HFFc6 (cell line): ENCODE measurements at regions not wholly inside any gene's neighbourhood (a gene's known extent, or its start where the extent isn't known, plus 50 kb on each side); places are given as distances from the start of the nearest gene placed in this dataset.

Experiments used
- DNase-seq: peaks from one replicate; pipeline ENCODE4 v3.0.0-alpha.2; 2018
- H3K27ac Mint-ChIP-seq: 2 replicates; pipeline ENCODE4 v1.8.0; 2020; ENCODE audit warnings: mild to moderate bottlenecking, mixed read lengths
- H3K27me3 Mint-ChIP-seq: 2 replicates; pipeline ENCODE4 v1.8.0; 2021; ENCODE audit warnings: mild to moderate bottlenecking, moderate library complexity, mixed read lengths; ENCODE audit not compliant: insufficient read depth
- H3K36me3 Mint-ChIP-seq: 2 replicates; pipeline ENCODE4 v1.8.0; 2021; ENCODE audit warnings: low read depth, mixed read lengths
- H3K4me1 Mint-ChIP-seq: 2 replicates; pipeline ENCODE4 v1.8.0; 2020; ENCODE audit warnings: low read depth, mixed read lengths
- H3K4me3 Mint-ChIP-seq: 2 replicates; pipeline ENCODE4 v1.8.0; 2020; ENCODE audit warnings: mild to moderate bottlenecking, moderate library complexity, mixed read lengths
- H3K9me3 Mint-ChIP-seq: 2 replicates; pipeline ENCODE4 v1.8.0; 2020; ENCODE audit warnings: mild to moderate bottlenecking, mixed read lengths
- TF ChIP-seq, protein P1 (sequence below): fragments of 200-600 bp; sonication (generic); IDR thresholded peaks from 2 replicates; pipeline ENCODE4 v1.5.0; 2021; ENCODE audit warnings: antibody characterized with exemption, mild to moderate bottlenecking

DNA sequence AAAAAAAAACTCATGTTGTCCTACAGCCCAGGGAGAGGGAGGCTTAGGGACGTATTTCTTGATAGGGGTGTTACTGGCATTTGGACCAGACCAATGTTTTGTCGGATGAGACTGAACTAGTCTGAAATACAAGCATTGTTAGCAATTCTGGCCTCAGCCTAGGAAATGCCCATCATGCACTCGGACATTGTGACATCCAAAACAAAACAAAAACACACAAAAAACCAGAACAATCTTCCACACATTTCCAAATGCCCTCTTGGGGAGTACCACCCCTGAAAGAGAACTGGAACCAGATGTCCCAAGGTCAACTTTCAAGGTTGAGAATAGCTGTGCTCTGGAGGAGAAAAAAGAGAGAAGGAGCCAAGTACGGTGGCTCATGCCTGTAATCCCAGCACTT, 299.1 kb upstream of the JARID2 start:
- no peaks in the 10 kb centered on the region for H3K9me3 Mint-ChIP-seq
- TF ChIP-seq, protein P1, sequence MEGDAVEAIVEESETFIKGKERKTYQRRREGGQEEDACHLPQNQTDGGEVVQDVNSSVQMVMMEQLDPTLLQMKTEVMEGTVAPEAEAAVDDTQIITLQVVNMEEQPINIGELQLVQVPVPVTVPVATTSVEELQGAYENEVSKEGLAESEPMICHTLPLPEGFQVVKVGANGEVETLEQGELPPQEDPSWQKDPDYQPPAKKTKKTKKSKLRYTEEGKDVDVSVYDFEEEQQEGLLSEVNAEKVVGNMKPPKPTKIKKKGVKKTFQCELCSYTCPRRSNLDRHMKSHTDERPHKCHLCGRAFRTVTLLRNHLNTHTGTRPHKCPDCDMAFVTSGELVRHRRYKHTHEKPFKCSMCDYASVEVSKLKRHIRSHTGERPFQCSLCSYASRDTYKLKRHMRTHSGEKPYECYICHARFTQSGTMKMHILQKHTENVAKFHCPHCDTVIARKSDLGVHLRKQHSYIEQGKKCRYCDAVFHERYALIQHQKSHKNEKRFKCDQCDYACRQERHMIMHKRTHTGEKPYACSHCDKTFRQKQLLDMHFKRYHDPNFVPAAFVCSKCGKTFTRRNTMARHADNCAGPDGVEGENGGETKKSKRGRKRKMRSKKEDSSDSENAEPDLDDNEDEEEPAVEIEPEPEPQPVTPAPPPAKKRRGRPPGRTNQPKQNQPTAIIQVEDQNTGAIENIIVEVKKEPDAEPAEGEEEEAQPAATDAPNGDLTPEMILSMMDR, result no peak
- H3K4me1 Mint-ChIP-seq, result no peaks in the 10 kb centered on the region
- H3K4me3 Mint-ChIP-seq, result no peak overlapping the region
- H3K36me3 Mint-ChIP-seq, result no peaks in the 10 kb centered on the region
- peaks cover 12% of the 10 kb centered on the region for H3K27me3 Mint-ChIP-seq
- DNase-seq, result no peak
- H3K27ac Mint-ChIP-seq, result no peak overlapping the region

GRCh38 chr6:14948586-14949245, 297.2 kb upstream of the JARID2 start:
- no peaks in the 10 kb centered on the region for H3K4me1 Mint-ChIP-seq
- TF ChIP-seq, protein P1, result no peak
- DNase-seq, result no peak
- H3K27me3 Mint-ChIP-seq, result peaks cover 12% of the 10 kb centered on the region
- H3K36me3 Mint-ChIP-seq, result no peaks in the 10 kb centered on the region
- H3K4me3 Mint-ChIP-seq, result no peak overlapping the region
- no peak overlapping the region for H3K27ac Mint-ChIP-seq
- no peaks in the 10 kb centered on the region for H3K9me3 Mint-ChIP-seq

DNA sequence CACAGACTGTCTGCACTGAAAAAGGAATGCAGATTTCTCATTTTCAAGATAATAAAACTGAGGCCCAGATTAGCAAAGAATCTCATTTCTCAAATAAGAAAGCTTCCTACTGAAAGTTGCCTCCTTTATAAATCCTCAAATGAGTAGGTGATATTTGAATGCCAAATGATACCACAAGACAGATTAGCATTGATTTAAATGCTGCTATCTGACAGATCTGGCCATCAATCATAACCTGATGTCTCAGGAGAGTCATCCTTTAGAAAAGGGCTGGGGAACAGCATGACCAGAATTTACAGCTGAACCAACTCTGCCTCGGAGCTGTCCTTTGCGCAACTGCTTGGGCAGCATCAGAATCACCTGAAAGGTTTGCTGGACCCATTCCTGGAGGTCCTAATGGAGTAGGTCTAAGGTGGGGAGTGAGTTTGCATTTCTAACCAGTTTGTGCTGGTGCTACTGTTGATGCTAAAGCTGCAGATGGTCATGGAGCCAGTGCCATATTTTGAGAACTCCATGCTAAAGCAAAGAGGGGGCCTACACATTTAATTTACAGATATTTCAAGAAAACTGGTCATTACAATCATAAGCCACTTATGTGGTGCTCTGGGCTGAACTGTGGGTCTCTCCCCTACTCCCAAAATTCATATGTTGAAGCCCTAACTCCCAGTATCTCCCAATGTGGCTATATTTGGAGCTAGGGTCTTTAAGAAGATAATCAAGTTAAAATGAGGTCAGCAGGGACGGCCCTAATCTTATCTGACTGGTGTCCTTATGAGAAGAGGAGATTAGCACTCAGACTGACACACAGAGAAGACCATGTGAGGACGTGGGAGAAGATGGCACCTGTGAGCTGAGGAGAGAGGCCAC, 295.5 kb upstream of the JARID2 start:
- TF ChIP-seq, protein P1, result no peak
- DNase-seq, result no peak
- no peak overlapping the region for H3K27ac Mint-ChIP-seq
- no peaks in the 10 kb centered on the region for H3K36me3 Mint-ChIP-seq
- peaks cover 6% of the 10 kb centered on the region for H3K9me3 Mint-ChIP-seq
- no peaks in the 10 kb centered on the region for H3K4me1 Mint-ChIP-seq
- H3K4me3 Mint-ChIP-seq, result no peak overlapping the region
- H3K27me3 Mint-ChIP-seq, result peaks cover 3% of the 10 kb centered on the region

GRCh38 chr6:14950970-14951276, 294.9 kb upstream of the JARID2 start:
- H3K4me3 Mint-ChIP-seq, result no peak overlapping the region
- TF ChIP-seq, protein P1, result no peak
- H3K27me3 Mint-ChIP-seq, result peaks cover 3% of the 10 kb centered on the region
- no peaks in the 10 kb centered on the region for H3K36me3 Mint-ChIP-seq
- H3K4me1 Mint-ChIP-seq, result no peaks in the 10 kb centered on the region
- no peak overlapping the region for H3K27ac Mint-ChIP-seq
- H3K9me3 Mint-ChIP-seq, result peaks cover 6% of the 10 kb centered on the region
- DNase-seq, result no peak

- Mint-ChIP-seq H3K4me1 (no peaks in the 10 kb centered on the region), H3K4me3 (no peak overlapping the region), H3K9me3 (peaks cover 11% of the 10 kb centered on the region), H3K27me3 (peaks cover 3% of the 10 kb centered on the region), H3K27ac (no peak overlapping the region), H3K36me3 (peaks cover 4% of the 10 kb centered on the region; the same call in 1 of the 2 replicates)
- TF ChIP-seq, protein P1, result no peak
- no peak for DNase-seq
Measured at GRCh38 chr6:14951704-14952103, 294.2 kb upstream of the JARID2 start.
